HG02759 (cell line): ENCODE measurements at regions not wholly inside any gene's neighbourhood (a gene's known extent, or its start where the extent isn't known, plus 50 kb on each side); places are given as distances from the start of the nearest gene placed in this dataset.
"Not testable (repeated sequence)": the region's sequence is repeated elsewhere in the genome, so short reads cannot be mapped to it uniquely, and the experiment has no call there.

ENCODE experiments used
- ATAC-seq: cut with Tn5 transposase; IDR thresholded peaks from one replicate; pipeline ENCODE4 v1.9.1; 2021; ENCODE audit warnings: mild to moderate bottlenecking, moderate library complexity; ENCODE audit not compliant: unreplicated experiment

DNA sequence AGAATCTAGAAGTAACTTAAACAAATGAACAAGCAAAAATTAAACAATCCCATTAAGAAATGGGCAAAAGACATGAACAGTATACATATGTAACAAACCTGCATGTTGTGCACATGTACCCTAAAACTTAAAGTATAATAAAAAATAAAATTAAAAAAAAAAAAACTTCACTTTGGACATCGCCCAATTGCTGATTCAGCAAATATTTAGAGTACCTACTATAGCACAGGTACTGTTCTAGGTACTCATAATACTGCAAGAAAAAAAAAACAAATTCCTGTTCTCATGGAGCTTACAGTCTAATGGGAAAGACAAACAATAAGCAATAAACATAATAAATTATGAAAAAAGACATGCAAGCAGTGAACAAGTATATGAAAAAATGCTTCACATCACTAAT, 501.5 kb upstream of the HS3ST5 start:
- ATAC-seq: no peak

DNA sequence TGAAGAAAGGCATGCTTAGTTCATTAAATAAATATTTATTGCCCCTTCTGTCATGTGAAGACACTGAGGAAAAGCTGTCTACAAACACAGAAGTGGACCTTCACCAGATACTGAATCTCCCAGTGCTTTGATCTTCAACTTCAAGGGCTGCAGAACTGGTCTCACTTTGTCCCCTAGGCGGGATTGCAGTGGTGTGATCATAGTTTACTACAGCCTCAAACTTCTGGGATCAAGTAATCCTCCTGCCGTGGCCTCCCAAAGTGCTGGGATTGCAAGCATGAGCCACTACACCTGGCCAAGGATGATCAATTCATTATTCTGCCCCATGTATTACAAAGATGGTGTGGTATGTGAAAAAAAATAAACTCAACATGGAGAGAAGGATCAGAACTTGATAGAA, 496.2 kb upstream of the HS3ST5 start:
- ATAC-seq: no peak

DNA sequence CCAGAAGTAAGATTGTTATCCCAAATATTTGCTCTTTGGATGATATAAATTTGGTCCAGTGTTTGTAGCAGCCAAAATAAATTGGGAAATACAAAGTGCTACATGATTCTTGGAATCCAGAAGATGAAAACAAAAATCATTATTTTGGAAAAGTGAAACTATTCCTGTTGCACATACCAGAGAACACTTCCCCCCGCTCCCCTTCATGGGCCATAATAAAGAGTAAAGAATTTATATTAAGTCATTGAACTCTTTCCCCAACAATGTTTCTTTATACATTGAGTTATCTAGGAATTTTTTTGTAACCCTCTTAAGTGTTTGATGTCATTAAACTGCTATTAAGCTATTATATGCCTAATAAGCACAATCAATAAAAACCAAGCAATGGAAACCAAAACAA, 490.4 kb upstream of the HS3ST5 start:
- ATAC-seq: no peak

DNA sequence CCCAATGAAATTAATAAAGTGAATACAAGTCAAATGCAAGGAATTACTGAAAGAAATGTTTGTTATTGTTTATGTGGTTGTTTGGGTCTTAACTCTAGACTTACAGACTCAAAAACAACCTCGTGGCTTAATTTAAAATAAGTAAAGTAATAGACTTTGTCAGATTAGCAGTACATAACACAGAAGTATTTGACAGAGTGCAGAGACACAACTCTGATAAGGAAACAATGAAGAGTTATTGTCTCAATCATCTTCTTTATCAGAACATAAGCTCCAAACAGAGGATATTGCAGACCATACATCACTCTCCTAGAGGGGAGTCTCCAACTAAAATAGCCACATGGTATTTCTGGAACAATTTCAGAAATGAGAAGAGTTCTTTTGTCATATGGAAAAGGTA, 487.7 kb upstream of the HS3ST5 start:
- no peak for ATAC-seq

DNA sequence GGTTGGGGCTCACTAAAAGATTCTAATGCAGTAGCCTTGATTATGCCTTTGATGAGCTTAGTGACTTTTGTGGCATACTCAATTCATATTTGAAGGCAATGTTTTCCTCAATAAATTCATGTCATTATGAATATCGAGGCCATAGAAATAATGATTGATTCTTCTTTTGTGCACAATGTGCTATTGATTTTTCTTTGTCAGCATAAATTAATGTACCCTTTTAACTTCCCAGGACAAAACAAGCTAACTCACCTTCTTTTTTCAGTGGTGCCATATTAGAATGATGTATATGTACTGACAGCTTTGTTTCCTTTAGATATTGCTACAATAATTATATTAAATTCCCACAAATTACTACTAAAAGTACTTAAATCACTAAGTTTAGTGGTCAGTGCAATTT, 484.3 kb upstream of the HS3ST5 start:
- ATAC-seq: no peak

DNA sequence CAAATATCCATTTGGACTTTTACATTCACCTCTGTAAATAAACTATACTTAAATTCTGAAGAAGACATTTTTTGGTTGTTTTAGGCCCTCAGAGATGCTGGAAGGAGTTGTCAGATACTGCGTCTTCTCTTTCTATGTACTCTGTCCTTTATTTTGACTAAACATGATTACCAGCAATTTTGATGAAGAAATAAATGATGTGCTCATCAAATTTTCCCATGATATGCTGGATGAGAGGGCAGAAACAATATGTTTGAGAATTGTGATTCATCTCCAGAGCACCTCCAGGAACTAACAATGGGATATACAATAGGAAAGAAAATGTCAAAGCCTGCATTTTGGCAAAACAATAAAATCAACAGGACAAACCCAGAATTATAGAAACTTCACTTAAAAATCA, 481.6 kb upstream of the HS3ST5 start:
- ATAC-seq: no peak

DNA sequence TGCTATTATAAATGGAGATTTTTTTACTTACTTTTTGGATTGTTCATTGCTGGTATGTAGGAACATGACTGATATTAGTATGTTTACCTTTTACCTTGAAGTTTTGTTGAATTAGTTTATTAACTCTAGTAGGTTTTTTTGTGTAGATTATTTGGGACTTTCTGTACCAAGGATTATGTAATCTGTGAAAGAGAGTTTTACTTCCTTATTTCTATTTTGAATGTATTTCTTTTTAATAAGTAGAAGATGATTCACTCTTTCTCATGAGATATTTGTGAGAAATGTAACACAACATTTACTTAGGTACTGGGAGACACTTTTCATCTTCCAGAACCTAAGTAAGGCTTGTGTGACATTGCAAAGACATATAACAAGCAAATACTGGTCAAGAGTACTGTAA, 473.9 kb upstream of the HS3ST5 start:
- ATAC-seq: peak; percentile 57

DNA sequence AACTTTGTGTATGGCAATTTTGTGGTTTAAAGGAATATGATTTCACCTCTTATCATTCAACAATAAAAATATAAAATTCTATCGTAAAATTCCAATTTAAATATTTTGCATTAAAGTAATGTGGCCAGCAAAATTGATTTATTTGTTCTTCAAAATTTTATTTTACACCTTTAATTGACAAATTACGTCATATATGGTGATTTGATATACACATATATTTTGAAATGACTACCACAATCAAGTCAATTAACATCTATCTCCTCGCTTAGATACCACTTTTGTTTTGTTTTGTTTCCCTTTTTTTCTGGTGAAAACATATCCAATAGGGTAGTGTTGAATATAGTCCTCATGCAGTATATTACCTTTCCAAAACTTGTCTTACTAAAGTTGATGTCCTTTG, 467.6 kb upstream of the HS3ST5 start:
- no peak for ATAC-seq

DNA sequence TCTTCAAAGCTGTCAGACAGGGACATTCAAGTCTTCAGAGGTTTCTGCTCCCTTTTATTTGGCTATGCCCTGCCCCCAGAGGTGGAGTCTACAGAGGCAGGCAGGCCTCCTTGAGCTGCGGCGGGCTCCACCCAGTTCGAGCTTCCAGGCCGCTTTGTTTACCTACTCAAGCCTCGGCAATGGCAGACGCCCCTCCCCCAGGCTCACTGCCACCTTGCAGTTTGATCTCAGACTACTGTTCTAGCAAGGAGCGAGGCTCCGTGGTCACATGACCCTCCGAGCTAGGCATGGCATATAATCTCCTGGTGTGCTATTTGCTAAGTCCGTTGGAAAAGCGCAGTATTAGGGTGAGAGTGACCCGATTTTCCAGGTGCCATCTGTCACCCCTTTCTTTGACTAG, 462.6 kb upstream of the HS3ST5 start:
- not testable (repeated sequence) for ATAC-seq

DNA sequence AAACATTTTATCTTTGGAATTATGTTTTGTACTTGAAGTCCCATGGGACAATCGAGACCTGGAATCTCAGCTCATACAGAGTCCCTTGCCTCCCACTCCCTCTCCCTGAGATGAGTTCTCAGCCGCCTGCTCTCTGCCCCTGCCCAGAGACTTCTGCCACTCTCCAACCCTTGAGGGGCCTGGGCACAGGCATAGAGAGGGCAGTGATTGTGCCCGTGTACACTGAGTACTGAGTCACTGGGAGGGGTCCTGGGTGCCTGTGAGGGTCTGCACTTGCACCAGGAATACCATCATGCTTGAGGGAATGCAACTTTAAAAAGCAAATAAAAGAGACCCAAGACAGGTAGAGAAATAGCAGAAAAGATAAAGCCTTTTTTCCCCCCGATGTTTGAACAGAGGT, 453.8 kb upstream of the HS3ST5 start:
- ATAC-seq: no peak

DNA sequence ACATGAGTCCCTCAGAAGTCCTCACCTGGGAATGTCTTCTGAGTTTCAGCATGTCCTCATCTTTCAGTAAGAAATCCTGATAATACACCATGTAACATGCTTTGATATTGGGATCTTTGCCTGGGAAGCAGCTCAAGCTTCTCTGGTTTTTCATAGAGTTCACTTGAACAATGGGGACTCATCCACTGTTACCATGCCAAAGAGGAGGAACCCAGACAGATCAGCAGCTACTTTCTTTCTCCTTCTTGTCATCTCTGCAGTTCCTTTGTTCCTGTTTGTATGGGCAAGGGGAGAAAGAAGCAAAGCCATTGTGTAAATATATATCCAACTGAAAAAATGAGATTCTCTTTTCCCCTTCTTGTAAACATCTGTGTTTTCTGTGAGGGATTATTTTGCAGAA, 450.6 kb upstream of the HS3ST5 start:
- ATAC-seq: no peak

DNA sequence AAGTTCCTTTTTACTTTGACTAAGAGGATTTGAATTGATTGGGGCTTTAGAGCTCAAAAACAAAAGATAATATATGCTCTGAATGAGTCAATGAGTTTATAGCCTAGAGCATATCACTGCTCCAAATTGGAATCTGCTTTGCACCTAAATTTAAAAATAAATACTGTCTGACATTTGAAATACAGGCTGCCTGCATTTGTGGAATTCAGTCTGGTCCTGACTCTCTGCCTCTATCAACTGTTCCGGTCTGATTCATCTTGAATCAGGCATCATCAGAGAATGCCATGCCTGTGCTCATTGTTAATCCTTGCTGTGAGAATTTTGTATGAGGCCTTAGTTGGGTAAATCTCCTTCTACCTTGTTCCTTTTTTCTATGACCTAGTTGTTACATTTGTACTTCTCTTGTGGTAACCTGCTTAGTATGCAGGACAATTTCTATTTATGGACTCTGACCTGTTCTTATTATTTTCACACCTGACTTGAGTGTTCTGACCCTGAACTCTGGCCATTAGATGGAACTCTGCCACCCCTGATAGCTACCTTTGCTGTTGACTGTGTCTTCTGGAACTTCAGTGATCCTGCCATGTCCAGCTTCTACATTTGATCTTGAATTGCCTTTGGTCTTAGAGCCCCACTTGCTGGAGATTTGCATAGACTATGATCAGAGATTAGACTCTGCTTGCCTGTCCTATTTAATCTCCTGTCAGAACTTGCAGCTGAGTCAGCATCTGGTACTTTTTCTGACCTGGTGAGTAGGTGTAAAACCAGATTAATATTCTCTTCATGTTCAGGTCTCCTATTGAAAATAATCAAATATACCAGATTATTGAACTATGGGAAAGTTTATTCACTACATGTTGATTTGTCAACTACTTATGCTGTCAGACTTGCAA, 442.7 kb upstream of the HS3ST5 start:
- ATAC-seq: no peak

DNA sequence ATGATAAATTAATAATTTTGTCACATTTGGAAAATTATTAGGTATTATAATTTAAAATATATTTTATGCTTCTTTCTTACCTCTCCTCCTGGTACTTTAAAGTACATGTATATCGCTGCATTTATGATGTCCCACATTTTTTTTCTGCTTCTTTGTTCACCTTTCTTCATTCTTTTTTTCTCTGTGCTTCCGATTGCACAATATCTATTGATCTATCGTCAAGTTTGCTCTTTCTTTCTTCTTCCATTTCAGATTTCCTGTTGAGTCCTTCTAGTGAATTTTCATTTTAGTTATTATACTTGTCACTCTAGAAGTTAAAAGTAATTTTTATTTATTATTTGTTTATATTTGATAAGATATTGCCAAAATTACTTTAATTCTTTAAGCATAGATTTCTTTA, 441.0 kb upstream of the HS3ST5 start:
- no peak for ATAC-seq

DNA sequence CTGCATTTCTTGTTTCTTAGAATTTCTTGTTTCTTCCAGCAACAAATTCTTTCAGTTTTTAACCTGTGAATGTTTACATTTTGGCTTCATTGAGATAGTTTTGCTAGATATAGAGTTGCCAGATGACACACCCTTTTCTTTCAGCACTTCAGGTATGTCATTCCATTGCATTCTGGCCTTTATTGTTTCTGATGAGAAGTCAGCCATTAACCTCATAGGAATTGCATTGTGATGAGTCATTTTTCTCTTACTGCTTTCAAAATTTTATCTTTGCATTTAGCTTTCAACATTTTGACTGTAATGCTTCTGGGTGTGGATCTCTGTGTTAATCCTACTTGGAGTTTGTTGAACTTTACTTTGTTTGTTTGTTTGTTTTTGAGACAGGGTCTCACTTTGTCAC, 440.3 kb upstream of the HS3ST5 start:
- ATAC-seq: no peak

DNA sequence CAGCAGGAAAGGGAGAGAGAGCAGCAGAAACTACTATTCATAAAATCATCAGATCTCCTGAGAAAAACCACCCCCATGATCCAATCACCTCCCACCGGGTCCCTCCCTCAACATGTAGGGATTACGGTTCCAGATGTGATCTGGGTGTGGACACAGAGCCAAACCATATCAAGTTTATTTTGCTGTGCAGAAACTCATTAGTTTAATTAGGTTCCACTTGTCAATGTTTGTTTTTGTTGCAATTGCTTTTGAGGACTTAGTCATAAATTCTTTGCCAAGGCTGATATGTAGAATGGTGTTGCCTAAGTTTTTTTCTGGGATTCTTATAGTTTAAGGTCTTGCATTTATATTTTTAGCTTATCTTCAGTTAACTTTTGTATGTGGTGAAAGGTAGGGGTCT, 422.0 kb upstream of the HS3ST5 start:
- no peak for ATAC-seq

DNA sequence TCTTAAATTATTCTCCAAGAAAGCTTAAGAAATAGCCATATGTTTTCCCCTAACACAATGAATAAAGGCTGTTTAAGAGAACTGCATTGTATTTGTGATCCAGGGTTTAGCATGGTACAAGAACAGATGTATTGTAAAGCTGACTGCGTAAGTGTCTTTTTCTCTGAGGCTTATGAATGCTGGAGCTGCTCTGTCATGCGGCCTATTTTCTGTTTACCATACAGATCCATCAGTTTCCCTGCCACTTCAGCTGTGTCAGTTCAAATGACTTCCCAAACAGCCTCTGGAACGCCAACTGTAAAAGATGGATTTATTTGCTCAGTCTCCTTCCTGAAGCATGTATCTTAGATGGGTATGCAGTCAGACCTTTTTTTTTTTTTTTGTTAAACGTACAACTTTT, 419.3 kb upstream of the HS3ST5 start:
- no peak for ATAC-seq

DNA sequence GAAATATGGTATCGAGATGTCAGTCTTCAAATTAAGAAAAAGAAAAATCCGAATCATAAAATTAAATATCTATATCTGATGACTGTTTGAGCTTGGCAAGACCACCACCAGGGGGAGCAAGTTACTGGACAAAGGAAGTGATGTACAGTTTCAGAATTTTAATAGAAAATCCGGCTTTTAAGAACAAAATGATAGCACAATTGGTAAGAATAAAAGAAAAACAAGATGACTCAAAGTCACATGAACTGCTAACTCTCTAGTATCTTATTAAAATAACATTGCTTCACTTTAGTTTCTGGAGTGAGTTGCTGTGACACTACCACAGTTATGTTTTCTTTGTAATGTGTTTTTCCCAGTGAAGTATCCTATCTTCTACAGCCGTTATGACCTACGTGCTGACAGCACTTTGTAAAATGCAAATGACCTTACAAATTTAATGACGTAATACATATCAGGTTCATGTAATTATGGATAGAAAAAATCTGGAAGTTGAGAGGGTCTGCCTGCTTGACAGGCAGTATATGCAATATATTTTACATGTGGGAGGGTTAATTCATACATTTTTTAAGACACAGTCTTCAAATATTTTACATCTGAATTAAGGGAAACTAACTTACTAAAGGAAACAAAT, 405.3 kb upstream of the HS3ST5 start:
- ATAC-seq: peak; percentile 64

DNA sequence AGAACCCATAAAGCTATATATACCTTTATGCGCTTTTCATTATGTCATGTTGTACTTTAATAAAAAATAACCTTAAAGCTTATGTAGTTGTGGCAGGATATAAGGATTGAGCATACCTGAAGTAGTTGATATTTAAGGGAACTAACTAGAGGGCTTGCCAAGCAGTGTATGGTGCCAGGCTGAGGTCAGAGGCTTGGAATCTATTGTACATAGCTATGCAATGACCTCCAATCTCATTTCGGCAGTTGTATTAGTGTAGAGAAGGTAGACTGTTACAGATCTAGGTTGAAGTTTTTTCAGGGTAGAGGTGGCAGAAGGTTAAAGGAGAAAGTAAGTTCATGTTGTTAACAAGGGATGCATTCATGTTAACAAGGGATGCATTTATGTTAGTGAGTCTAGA, 397.7 kb upstream of the HS3ST5 start:
- ATAC-seq: no peak

DNA sequence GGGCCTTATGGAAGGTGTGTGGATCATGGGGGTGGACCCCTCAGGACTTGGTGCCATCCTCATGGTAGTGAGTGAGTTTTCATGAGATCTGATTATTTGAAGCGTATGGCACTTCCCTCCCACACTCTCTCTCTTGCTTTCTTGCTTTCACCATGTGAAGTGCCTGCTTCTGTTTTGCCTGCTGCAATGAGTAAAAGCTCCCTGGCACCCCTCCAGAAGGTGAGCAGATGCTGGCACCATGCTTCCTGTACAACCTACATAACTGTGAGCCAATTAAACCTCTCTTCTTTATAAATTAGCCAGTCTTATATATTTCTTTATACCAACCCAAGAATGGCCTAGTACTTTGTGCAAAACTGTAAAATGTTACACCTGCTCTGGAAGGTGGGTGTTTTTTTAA, 396.8 kb upstream of the HS3ST5 start:
- ATAC-seq: no peak

DNA sequence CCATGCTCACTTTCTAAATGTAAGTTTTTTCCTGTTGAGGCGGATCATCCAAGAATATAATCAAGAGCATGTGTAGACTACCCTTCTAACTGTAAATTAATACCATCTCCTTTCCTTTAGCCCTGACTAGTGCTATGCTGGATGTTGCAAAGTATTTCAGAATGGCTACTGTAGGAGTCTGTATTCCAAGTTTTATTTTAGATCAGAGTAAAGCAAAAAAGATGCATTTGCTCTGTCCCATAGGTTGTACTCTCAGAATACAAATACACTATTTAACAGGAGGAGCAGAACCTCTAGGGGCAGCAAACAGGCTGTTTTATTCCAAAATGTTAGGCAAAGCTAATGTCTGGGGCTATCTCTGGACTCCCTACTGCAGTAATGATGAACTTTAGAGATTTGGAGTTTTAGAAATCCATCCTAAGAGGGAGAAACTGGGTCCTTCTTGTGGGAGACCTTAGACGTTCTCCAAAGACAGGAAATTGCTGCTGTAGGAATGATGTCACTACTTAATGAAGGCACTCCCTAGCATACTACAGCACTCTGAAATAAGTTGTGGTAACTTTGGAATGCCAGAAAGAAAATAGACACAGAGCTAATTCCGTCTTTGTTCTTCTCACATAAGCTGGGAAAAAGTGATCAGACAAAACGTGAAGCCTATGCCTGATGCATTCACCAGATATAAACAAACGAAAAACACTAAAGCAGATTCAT, 392.4 kb upstream of the HS3ST5 start:
- ATAC-seq: no peak

DNA sequence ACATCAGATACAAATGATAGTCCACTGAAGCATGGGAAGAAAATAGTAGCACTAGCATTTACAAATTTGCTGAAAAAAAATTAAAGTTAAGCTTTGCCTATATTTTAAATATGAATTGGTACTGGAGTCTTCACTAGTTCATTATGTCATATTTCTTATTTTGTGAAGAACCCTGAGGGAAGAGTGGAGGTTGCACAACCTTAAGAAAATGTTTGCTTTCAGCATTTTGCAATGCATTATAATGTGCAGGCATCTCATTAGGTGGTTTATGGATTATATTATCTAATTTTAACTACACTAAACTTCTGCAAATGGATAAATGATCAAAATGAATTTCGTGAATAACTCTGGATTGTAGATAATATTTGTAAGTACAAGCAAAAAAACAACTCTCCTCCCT, 390.8 kb upstream of the HS3ST5 start:
- no peak for ATAC-seq

DNA sequence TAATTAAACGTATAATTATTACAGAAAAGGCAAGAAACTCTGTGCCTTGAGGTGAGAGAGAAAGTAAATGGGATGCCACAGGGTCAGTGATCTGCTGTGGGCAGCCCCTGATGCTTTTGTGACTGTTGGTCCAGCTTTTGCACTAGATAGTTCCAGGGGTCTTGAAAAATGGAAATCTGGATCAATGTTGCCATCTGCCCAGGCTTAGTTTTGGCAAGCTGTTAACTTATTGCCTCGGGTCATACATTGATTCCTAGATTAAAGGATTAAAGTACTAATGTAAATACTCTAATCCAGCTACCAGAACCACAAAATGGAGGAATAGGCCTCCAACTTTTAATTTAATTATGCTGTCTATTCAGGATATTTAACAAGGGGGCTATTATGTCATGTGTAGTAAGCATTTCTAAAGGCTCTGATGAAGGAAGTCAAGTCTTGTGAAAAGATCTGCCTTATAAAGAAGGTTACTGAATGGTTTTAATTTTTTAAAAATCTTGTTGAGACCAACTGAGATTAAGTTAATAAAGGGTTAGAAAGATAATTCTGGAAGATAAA, 376.0 kb upstream of the HS3ST5 start:
- ATAC-seq: no peak
